PC-9 (cell line): ENCODE measurements at regions not wholly inside any gene's neighbourhood (a gene's known extent, or its start where the extent isn't known, plus 50 kb on each side); places are given as distances from the start of the nearest gene placed in this dataset.

Source experiments
- BruUV-seq: library from RNA; stranded (reverse); fragments of 400-500 nt; replicated peaks from 2 replicates; lab custom pipeline; 2021; lab: Mats Ljungman, UMichigan
- CTCF ChIA-PET: fragments of 300-600 bp; sonication (Branson Sonifier 250); formaldehyde crosslinking; loops from one replicate; lab custom pipeline; 2022; ENCODE audit warnings: antibody characterized with exemption; lab: Charles Lee
- POLR2A ChIA-PET: fragments of 300-600 bp; sonication (Branson Sonifier 250); formaldehyde crosslinking; loops from one replicate; lab custom pipeline; 2022; ENCODE audit warnings: antibody characterized with exemption; ENCODE audit not compliant: unreplicated experiment; lab: Charles Lee
- DNase-seq, 2 experiments: peaks; one replicate each; pipeline versions ENCODE4 v3.0.0 to v3.0.0-alpha.2; 2015 to 2022; ENCODE audit warnings: mixed read lengths in 1 of 2
- H2AFZ ChIP-seq: fragments of 200-600 bp; sonication (generic); 2 replicates; pipeline ENCODE4 v1.8.1; 2017; ENCODE audit warnings: antibody characterized with exemption
- H3F3A ChIP-seq: fragments of 200-600 bp; sonication (generic); 2 replicates; pipeline ENCODE4 v1.8.1; 2017; ENCODE audit warnings: antibody characterized with exemption, mild to moderate bottlenecking, low read depth; ENCODE audit not compliant: insufficient read depth
- H3K27ac ChIP-seq: fragments of 200-600 bp; sonication (generic); 2 replicates; pipeline ENCODE4 v1.6.1; 2016; ENCODE audit warnings: mixed run types
- H3K27me3 ChIP-seq: fragments of 200-600 bp; sonication (generic); 2 replicates; pipeline ENCODE4 v1.6.1; 2016; ENCODE audit warnings: low read depth, mixed run types; ENCODE audit not compliant: insufficient read depth
- H3K36me3 ChIP-seq: fragments of 200-600 bp; sonication (generic); 2 replicates; pipeline ENCODE4 v1.6.1; 2016; ENCODE audit warnings: low read depth, mixed run types
- H3K4me1 ChIP-seq: fragments of 200-600 bp; sonication (generic); replicated peaks from 2 replicates; pipeline ENCODE4 v1.6.1; 2016; ENCODE audit warnings: mixed run types; ENCODE audit not compliant: insufficient read depth
- H3K4me2 ChIP-seq: fragments of 200-600 bp; sonication (generic); 2 replicates; pipeline ENCODE4 v1.6.1; 2017; ENCODE audit warnings: mixed run types
- H3K4me3 ChIP-seq: fragments of 200-600 bp; sonication (generic); 2 replicates; pipeline ENCODE4 v1.6.1; 2016; ENCODE audit warnings: mixed run types
- H3K79me2 ChIP-seq: fragments of 200-600 bp; sonication (generic); 2 replicates; pipeline ENCODE4 v1.6.1; 2017; ENCODE audit warnings: low read depth, mixed run types
- H3K9me2 ChIP-seq: fragments of 200-600 bp; sonication (generic); 2 replicates; pipeline ENCODE4 v1.8.1; 2017; ENCODE audit warnings: mild to moderate bottlenecking; ENCODE audit not compliant: insufficient read depth
- H3K9me3 ChIP-seq: fragments of 200-600 bp; sonication (generic); 2 replicates; pipeline ENCODE4 v1.8.1; 2016; ENCODE audit warnings: low read depth; ENCODE audit not compliant: insufficient read depth
- H4K20me1 ChIP-seq: fragments of 200-600 bp; sonication (generic); 2 replicates; pipeline ENCODE4 v1.8.1; 2017; ENCODE audit not compliant: insufficient read depth
- CTCF ChIP-seq: fragments of 200-600 bp; sonication (generic); conservative IDR thresholded peaks from 2 replicates; pipeline ENCODE4 v1.6.1; 2017; ENCODE audit warnings: mixed run types, antibody characterized with exemption, mild to moderate bottlenecking, moderate library complexity
- EZH2 ChIP-seq: fragments of 200-600 bp; sonication (generic); IDR thresholded peaks from 2 replicates; pipeline ENCODE4 v1.8.0; 2017; ENCODE audit warnings: antibody characterized with exemption, low read depth
- intact Hi-C: fragments of 100-400 bp; cut with micrococcal nuclease; formaldehyde crosslinking; loops from one replicate; pipeline ENCODE4 v1.10.0; 2022; ENCODE audit not compliant: unreplicated experiment

GRCh38 chr20:22908437-22908836 lies 126.7 kb upstream of the SSTR4 start:
- intact Hi-C loops = no loop called here
- Histone ChIP-seq H3K9me3 (no peaks in the 10 kb centered on the region), H3K9me2 (no peaks in the 10 kb centered on the region), H3K79me2 (no peaks in the 10 kb centered on the region), H3K4me1 (no peaks in the 10 kb centered on the region), H3K4me3 (no peak overlapping the region), H4K20me1 (no peaks in the 10 kb centered on the region), H3K27ac (no peak overlapping the region), H3F3A (no peaks in the 10 kb centered on the region), H3K27me3 (peaks cover 38% of the 10 kb centered on the region), H3K4me2 (no peak overlapping the region), H2AFZ (no peak overlapping the region), H3K36me3 (no peaks in the 10 kb centered on the region)
- no peak for TF ChIP-seq EZH2
- TF ChIP-seq CTCF = no peak
- ChIA-PET POLR2A (no interaction called here), CTCF (no interaction called here)
- no peak for DNase-seq
- BruUV-seq = no TSS peak

- H3F3A ChIP-seq = no peaks in the 10 kb centered on the region
- ChIA-PET CTCF (no interaction called here), POLR2A (no interaction called here)
These were observed 126.2 kb upstream of the SSTR4 start for GRCh38 chr20:22908944-22909343.

GRCh38 chr20:22909436-22909835 lies 125.7 kb upstream of the SSTR4 start:
- H3K9me2 ChIP-seq = no peaks in the 10 kb centered on the region
- H4K20me1 ChIP-seq = no peaks in the 10 kb centered on the region
- intact Hi-C loops = no loop called here
- no peak overlapping the region for H3K4me2 ChIP-seq
- BruUV-seq = no TSS peak
- H3K27ac ChIP-seq = no peak overlapping the region
- H3K27me3 ChIP-seq = peaks cover 40% of the 10 kb centered on the region
- H3K36me3 ChIP-seq = no peaks in the 10 kb centered on the region
- DNase-seq = no peak
- no peaks in the 10 kb centered on the region for H3K79me2 ChIP-seq
- H3K4me1 ChIP-seq = no peaks in the 10 kb centered on the region
- H2AFZ ChIP-seq = no peak overlapping the region
- CTCF ChIA-PET = no interaction called here
- H3K4me3 ChIP-seq = no peak overlapping the region
- no peak for TF ChIP-seq EZH2
- H3F3A ChIP-seq = no peaks in the 10 kb centered on the region
- no peaks in the 10 kb centered on the region for H3K9me3 ChIP-seq
- POLR2A ChIA-PET = no interaction called here

More at GRCh38 chr20:22908944-22909343, 126.2 kb upstream of the SSTR4 start:
- Histone ChIP-seq H3K9me3 (no peaks in the 10 kb centered on the region), H4K20me1 (no peaks in the 10 kb centered on the region), H2AFZ (no peak overlapping the region), H3K4me2 (no peak overlapping the region), H3K79me2 (no peaks in the 10 kb centered on the region), H3K36me3 (no peaks in the 10 kb centered on the region), H3K4me3 (no peak overlapping the region), H3K27me3 (peaks cover 39% of the 10 kb centered on the region), H3K4me1 (no peaks in the 10 kb centered on the region), H3K27ac (no peak overlapping the region), H3K9me2 (no peaks in the 10 kb centered on the region)
- intact Hi-C loops = no loop called here
- DNase-seq = no peak
- BruUV-seq = no TSS peak
- no peak for TF ChIP-seq CTCF
- no peak for TF ChIP-seq EZH2

DNA sequence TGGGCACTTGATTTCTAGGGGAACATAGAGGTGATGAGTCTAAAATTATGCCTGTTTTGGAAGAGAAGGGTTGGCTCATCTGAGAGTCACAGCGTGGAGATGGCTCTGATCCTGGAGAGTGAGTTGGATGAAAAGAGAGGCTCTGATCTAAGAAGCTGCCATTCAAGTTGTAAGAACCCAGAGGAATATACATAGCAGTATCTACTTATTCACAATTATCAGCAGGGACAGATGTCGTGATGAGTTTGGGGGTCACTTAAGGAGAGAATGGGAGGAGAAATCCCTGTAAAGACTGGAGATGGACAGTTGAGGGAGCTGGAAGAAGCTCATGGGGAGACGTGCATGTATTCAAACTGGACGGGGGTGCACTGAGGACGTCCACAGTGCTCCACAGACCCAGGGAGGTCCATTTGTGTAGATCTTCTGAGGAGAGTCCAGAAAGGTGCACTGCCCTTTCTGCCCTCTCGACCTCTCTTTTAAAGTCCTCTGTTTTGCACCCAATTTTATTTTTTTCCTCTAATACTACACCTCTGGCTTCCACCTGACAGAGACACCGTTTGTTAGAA lies 124.7 kb upstream of the SSTR4 start:
- no peaks in the 10 kb centered on the region for H3K9me3 ChIP-seq
- peaks cover 49% of the 10 kb centered on the region for H3K27me3 ChIP-seq
- no peaks in the 10 kb centered on the region for H4K20me1 ChIP-seq
- no peaks in the 10 kb centered on the region for H3K79me2 ChIP-seq
- no peaks in the 10 kb centered on the region for H3K9me2 ChIP-seq
- H3K4me3 ChIP-seq = no peak overlapping the region
- intact Hi-C loops = no loop called here
- CTCF ChIA-PET = no interaction called here
- DNase-seq = no peak
- TF ChIP-seq CTCF (no peak), EZH2 (no peak)
- no peak overlapping the region for H3K27ac ChIP-seq
- POLR2A ChIA-PET = no interaction called here
- no peaks in the 10 kb centered on the region for H3K4me1 ChIP-seq
- no TSS peak for BruUV-seq
- H2AFZ ChIP-seq = no peak overlapping the region
- no peaks in the 10 kb centered on the region for H3F3A ChIP-seq
- H3K4me2 ChIP-seq = no peak overlapping the region
- no peaks in the 10 kb centered on the region for H3K36me3 ChIP-seq
